ENCODE measurements at regions not wholly inside any gene's neighbourhood (a gene's known extent, or its start where the extent isn't known, plus 50 kb on each side); places are given as distances from the start of the nearest gene placed in this dataset.

DNA sequence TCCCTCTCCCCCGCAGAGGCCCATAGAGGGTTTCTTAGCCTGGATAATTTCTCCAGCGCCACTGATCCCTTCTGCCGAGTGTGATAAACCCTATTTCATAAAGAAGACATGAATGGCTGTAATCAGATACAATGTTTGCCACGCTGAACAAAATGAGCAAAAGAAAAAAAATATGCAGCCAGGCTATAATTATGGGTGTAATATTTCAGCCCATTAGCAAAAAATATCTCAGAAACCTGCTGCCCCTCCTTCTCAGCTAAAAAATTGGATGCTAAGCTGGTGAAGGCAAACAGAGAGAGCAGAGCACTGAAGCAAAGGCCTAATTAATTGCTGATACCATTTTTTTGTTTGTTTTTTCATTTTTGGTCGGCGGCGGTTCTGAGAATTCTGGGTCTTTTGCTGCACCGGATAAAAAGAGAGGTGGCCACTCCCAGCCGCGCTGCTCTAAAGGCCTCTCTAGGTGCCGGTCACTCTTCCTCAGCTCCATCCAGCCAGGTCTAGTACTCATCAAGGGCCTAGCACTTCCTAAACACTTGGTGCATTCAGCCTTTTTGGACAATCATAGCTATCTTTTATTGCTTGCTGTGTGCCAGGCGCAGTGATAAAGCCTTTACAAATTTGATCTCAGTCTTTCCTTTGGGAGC is 128.7 kb upstream of the TLE3 start:
- H3K14ac ChIP-seq (ENCODE audit: insufficient read length) = no peak overlapping the region
- no peak overlapping the region for H4K8ac ChIP-seq (ENCODE audit: extremely low read depth, insufficient read depth, low read length)
- POLR2A ChIA-PET (ENCODE audit: partially characterized antibody) = no interaction called here
- H3K27me3 ChIP-seq (replicated peaks in 1 of 4; ENCODE audit: control insufficient read depth in 3 of 4, extremely low read depth in 1 of 4, insufficient read depth in 3 of 4, low read length in 3 of 4) = no peaks in the 10 kb centered on the region; a peak in 1 of 7 replicates
- no peak overlapping the region for H2AFZ ChIP-seq (ENCODE audit: low read length)
- peaks cover 0 to 3% (median 0%) of the 10 kb centered on the region in 4 experiments; a peak in 1 of 7 replicates for H3K4me1 ChIP-seq (replicated peaks in 1 of 4; ENCODE audit: control insufficient read depth in 3 of 4, insufficient read depth in 4 of 4, low read length in 3 of 4)
- no peaks in the 10 kb centered on the region for H3K79me1 ChIP-seq (ENCODE audit: low read depth, low read length)
- no peak overlapping the region for H3K18ac ChIP-seq (ENCODE audit: extremely low read depth, low read length)
- H2BK120ac ChIP-seq (replicated peaks; ENCODE audit: low read depth, low read length) = no peak overlapping the region
- H3K79me2 ChIP-seq (ENCODE audit: control insufficient read depth in 1 of 2, insufficient read depth in 2 of 2, low read length in 2 of 2) = no peaks in the 10 kb centered on the region
- H3K23me2 ChIP-seq (ENCODE audit: low read depth, low read length) = no peaks in the 10 kb centered on the region; the same call in 1 of the 2 replicates
- no peak overlapping the region for H3K4me3 ChIP-seq (ENCODE audit: extremely low read depth in 1 of 4, insufficient read depth in 2 of 4, low read depth in 3 of 4, low read length in 4 of 4)
- no peak for DNase-seq (ENCODE audit: low read depth in 1 of 2, low spot score in 2 of 2)
- H4K5ac ChIP-seq (ENCODE audit: insufficient read length, low read depth, low read length) = no peak overlapping the region
- H3K23ac ChIP-seq (ENCODE audit: insufficient read length) = no peak overlapping the region
- H2BK12ac ChIP-seq (ENCODE audit: low read depth, low read length) = no peak overlapping the region
- WGBS, 2 experiments (ENCODE audit: extremely low coverage in 1 of 2, insufficient coverage in 1 of 2, insufficient read length in 1 of 2, insufficient replicate concordance in 2 of 2, low coverage in 1 of 2, low lambda C conversion rate in 2 of 2, missing lambda C conversion rate in 1 of 2) = 92% methylated on average over 12 of the region's 12 CpGs; no CpG with 5 or more reads in 1 of the 2 experiments
- no peak overlapping the region for H3K56ac ChIP-seq (replicated peaks; ENCODE audit: insufficient read length, low read depth, low read length)
- FAIRE-seq = no peak
- no peak for TF ChIP-seq TBP (IDR thresholded peaks at IDR 0.05; ENCODE audit: low read depth, low read length)
- no peak for TF ChIP-seq SUZ12 (IDR thresholded peaks at IDR 0.05; ENCODE audit: low read length)
- no peak for TF ChIP-seq SP4 (IDR thresholded peaks at IDR 0.05; ENCODE audit: low read length)
- TF ChIP-seq SIX5 (IDR thresholded peaks at IDR 0.05; ENCODE audit: low read depth, low read length) = no peak
- no peak for TF ChIP-seq MAX (IDR thresholded peaks at IDR 0.05)
- TF ChIP-seq ASH2L (IDR thresholded peaks at IDR 0.05; ENCODE audit: low read length) = no peak
- no peak for TF ChIP-seq POU5F1 (IDR thresholded peaks at IDR 0.05; ENCODE audit: low read depth, low read length)
- no peak for TF ChIP-seq CEBPB (IDR thresholded peaks at IDR 0.05; ENCODE audit: low read depth, low read length)
- no peak for TF ChIP-seq RNF2 (IDR thresholded peaks at IDR 0.05; ENCODE audit: borderline replicate concordance, low read depth, low read length, missing control alignments, poor library complexity, severe bottlenecking)
- TF ChIP-seq USF2 (IDR thresholded peaks at IDR 0.05; ENCODE audit: low read length) = no peak
- TF ChIP-seq HDAC2 (IDR thresholded peaks at IDR 0.05; ENCODE audit: borderline replicate concordance in 1 of 2, low read depth in 2 of 2, low read length in 2 of 2) = no peak
- TF ChIP-seq TCF12 (IDR thresholded peaks at IDR 0.05; ENCODE audit: low read depth, low read length) = no peak
- TF ChIP-seq JUN (IDR thresholded peaks at IDR 0.05; ENCODE audit: low read depth, low read length) = no peak
- H3K36me3 ChIP-seq (ENCODE audit: control insufficient read depth in 2 of 4, insufficient read depth in 4 of 4, low read length in 3 of 4) = no peaks in the 10 kb centered on the region
- no peak overlapping the region for H2BK5ac ChIP-seq (ENCODE audit: low read depth, low read length)
- H2AK5ac ChIP-seq (ENCODE audit: low read depth, low read length) = no peak overlapping the region
- no peak overlapping the region for H2BK20ac ChIP-seq (ENCODE audit: low read length)
- H4K91ac ChIP-seq (replicated peaks; ENCODE audit: insufficient read length, low read length) = no peak overlapping the region
- H2BK15ac ChIP-seq (ENCODE audit: low read length) = no peak overlapping the region
- CTCF ChIA-PET (ENCODE audit: partially characterized antibody) = interaction anchor here (0.7 to 1.2 kb wide), 2 partner anchors 17 to 86 kb away, joined by 3 read pairs; no protein-coding TSS in a partner anchor
- H4K20me1 ChIP-seq (replicated peaks in 1 of 2; ENCODE audit: control insufficient read depth in 1 of 2, insufficient read depth in 2 of 2, low read length in 2 of 2) = no peaks in the 10 kb centered on the region
- no peak overlapping the region for H3K4ac ChIP-seq (replicated peaks; ENCODE audit: insufficient read length, low read depth, low read length)
- H3K9me3 ChIP-seq (ENCODE audit: insufficient read depth in 2 of 2, low read depth in 1 of 2, low read length in 1 of 2) = peaks cover 2% of the 10 kb centered on the region in 2 experiments; a peak in 2 of 4 replicates
- H3K9ac ChIP-seq (replicated peaks in 1 of 4; ENCODE audit: extremely low read depth in 1 of 4, low read depth in 3 of 4, low read length in 3 of 4) = no peak overlapping the region
- H3K27ac ChIP-seq (ENCODE audit: low read depth, low read length) = no peak overlapping the region
- H3K4me2 ChIP-seq (ENCODE audit: insufficient read depth in 1 of 2, low read depth in 2 of 2, low read length in 2 of 2) = no peak overlapping the region

Measured in H1 (cell line).